ENCODE measurements at regions not wholly inside any gene's neighbourhood (a gene's known extent, or its start where the extent isn't known, plus 50 kb on each side); places are given as distances from the start of the nearest gene placed in this dataset.

GRCh38 chr1:221887415-221887746 lies 145.5 kb upstream of the DUSP10 start:
- TF ChIP-seq CTCF (IDR thresholded peaks at IDR 0.05) (no peak), POLR2A (IDR thresholded peaks at IDR 0.05) (no peak)
- WGBS, 2 donors, result 57 to 69% methylated on average over 3 of the region's 3 CpGs
- no peak overlapping the region for H3K4me3 ChIP-seq
- intact Hi-C loops (cut with DNase I), result no loop called here
- H3K4me1 ChIP-seq, result peaks cover 5% of the 10 kb centered on the region
- H3K27ac ChIP-seq, result no peak overlapping the region
- DNase-seq, result no peak
- no peaks in the 10 kb centered on the region for H3K36me3 ChIP-seq (replicated peaks in 1 of 2; ENCODE audit: insufficient read depth in 1 of 2, low read depth in 2 of 2)
- no peaks in the 10 kb centered on the region for H3K27me3 ChIP-seq
- ATAC-seq, result no peak
- no peaks in the 10 kb centered on the region for H3K9me3 ChIP-seq

- ATAC-seq (peak; percentile 97), DNase-seq (peak; percentile 70 to 86 (median 75))
- intact Hi-C loops (cut with DNase I), result no loop called here
- Histone ChIP-seq H3K27ac (no peak overlapping the region), H3K36me3 (replicated peaks in 1 of 2; ENCODE audit: insufficient read depth in 1 of 2, low read depth in 2 of 2) (no peaks in the 10 kb centered on the region), H3K27me3 (no peaks in the 10 kb centered on the region), H3K4me1 (peaks cover 5% of the 10 kb centered on the region), H3K9me3 (no peaks in the 10 kb centered on the region), H3K4me3 (no peak overlapping the region)
- 29% methylated on average over 5 to 7 of the region's 7 CpGs for WGBS, 2 donors
- peak in 4 of 7 experiments; percentile 3 to 27 (median 6) for TF ChIP-seq CTCF (IDR thresholded peaks at IDR 0.05)
- no peak for TF ChIP-seq POLR2A (IDR thresholded peaks at IDR 0.05)
These were observed 145.0 kb upstream of the DUSP10 start for GRCh38 chr1:221886743-221887414.

- WGBS, 2 donors, result 88% methylated on average over 2 of the region's 2 CpGs
- no peak for TF ChIP-seq CTCF (IDR thresholded peaks at IDR 0.05)
- TF ChIP-seq POLR2A (IDR thresholded peaks at IDR 0.05), result no peak
- H3K4me3 ChIP-seq, result no peak overlapping the region
These were observed 144.4 kb upstream of the DUSP10 start for GRCh38 chr1:221886311-221886710.

GRCh38 chr1:221884821-221885220 lies 142.9 kb upstream of the DUSP10 start:
- no peaks in the 10 kb centered on the region for H3K9me3 ChIP-seq
- no peak for TF ChIP-seq CTCF (IDR thresholded peaks at IDR 0.05)
- TF ChIP-seq POLR2A (IDR thresholded peaks at IDR 0.05), result no peak
- peaks cover 5% of the 10 kb centered on the region for H3K4me1 ChIP-seq
- H3K36me3 ChIP-seq (replicated peaks in 1 of 2; ENCODE audit: insufficient read depth in 1 of 2, low read depth in 2 of 2), result no peaks in the 10 kb centered on the region
- 86 to 90% methylated on average over 3 of the region's 3 CpGs for WGBS, 2 donors
- H3K4me3 ChIP-seq, result no peak overlapping the region
- intact Hi-C loops (cut with DNase I), result no loop called here
- no peak overlapping the region for H3K27ac ChIP-seq
- H3K27me3 ChIP-seq, result no peaks in the 10 kb centered on the region
- ATAC-seq, result no peak
- DNase-seq, result no peak

More at GRCh38 chr1:221886311-221886710, 144.4 kb upstream of the DUSP10 start:
- ATAC-seq, result no peak
- DNase-seq, result no peak
- Histone ChIP-seq H3K27ac (no peak overlapping the region), H3K4me1 (peaks cover 5% of the 10 kb centered on the region), H3K9me3 (no peaks in the 10 kb centered on the region), H3K36me3 (replicated peaks in 1 of 2; ENCODE audit: insufficient read depth in 1 of 2, low read depth in 2 of 2) (no peaks in the 10 kb centered on the region), H3K27me3 (no peaks in the 10 kb centered on the region)
- intact Hi-C loops (cut with DNase I), result no loop called here
